ENCODE measurements at regions not wholly inside any gene's neighbourhood (a gene's known extent, or its start where the extent isn't known, plus 50 kb on each side); places are given as distances from the start of the nearest gene placed in this dataset.

DNA sequence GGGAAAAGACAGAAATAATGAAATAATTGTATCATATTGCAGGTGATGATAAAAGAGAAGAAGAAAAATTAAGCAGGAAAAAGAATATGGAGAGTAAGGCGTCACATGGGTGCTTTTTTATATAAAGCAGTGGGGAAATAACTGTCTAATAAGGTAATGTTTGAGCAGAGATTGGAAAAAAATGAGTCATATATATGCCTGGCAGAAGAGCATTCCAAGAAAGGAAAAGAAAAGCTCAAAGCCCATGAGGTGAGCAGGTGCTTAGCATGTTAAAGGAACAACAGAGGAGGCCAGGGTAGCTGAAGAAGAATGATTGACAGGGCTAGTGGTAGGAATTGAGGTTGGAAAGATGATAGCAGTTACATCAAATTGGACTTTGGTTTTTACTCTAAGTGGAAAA, 739.5 kb downstream of the SORCS1 start:
- TF ChIP-seq, protein P1, sequence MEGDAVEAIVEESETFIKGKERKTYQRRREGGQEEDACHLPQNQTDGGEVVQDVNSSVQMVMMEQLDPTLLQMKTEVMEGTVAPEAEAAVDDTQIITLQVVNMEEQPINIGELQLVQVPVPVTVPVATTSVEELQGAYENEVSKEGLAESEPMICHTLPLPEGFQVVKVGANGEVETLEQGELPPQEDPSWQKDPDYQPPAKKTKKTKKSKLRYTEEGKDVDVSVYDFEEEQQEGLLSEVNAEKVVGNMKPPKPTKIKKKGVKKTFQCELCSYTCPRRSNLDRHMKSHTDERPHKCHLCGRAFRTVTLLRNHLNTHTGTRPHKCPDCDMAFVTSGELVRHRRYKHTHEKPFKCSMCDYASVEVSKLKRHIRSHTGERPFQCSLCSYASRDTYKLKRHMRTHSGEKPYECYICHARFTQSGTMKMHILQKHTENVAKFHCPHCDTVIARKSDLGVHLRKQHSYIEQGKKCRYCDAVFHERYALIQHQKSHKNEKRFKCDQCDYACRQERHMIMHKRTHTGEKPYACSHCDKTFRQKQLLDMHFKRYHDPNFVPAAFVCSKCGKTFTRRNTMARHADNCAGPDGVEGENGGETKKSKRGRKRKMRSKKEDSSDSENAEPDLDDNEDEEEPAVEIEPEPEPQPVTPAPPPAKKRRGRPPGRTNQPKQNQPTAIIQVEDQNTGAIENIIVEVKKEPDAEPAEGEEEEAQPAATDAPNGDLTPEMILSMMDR (IDR thresholded peaks at IDR 0.05; ENCODE audit: borderline replicate concordance, insufficient read depth, low read depth, low read length), result no peak
- H3K4me3 ChIP-seq (ENCODE audit: low read depth, low read length), result no peak overlapping the region

DNA sequence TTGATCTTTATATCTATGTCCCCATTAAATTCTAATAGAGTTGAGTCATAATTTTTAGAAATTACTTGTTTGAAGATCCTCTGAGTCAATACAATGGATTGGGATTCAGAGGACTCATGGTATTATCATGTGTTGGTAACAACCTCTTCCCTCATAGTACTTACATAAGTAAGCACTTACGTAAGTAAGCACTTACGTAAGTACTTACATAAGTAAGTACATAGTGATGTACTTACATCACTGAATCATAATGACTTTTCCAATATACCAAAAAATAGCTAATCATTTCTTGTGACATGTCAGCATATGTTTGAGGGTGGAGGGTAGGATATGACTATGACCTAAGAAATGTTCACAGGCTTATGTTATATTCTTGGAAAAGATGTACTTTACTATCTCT, 740.5 kb downstream of the SORCS1 start:
- no peak overlapping the region for H3K4me3 ChIP-seq (ENCODE audit: low read depth, low read length)
- TF ChIP-seq, protein P1 (IDR thresholded peaks at IDR 0.05; ENCODE audit: borderline replicate concordance, insufficient read depth, low read depth, low read length), result no peak

DNA sequence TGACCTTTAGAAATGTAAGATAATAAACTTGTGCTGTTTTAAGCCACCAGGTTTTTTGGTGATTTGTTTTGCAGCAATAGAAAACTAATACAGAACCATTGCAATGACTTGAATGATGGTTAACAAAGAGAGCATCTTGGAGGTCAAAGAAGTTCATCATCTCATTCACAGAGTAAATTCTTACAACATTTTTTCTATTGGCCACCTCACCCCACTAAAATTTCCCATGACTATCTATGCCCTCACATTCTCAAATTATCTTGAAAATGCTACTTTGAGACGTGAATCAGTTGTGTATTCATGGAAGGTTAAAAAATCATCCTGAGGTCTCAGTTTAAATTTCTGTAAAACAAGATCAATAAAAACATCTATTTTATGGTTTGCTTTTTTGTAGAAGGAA, 754.2 kb downstream of the SORCS1 start:
- H3K4me3 ChIP-seq (ENCODE audit: low read depth, low read length), result no peak overlapping the region
- TF ChIP-seq, protein P1 (IDR thresholded peaks at IDR 0.05; ENCODE audit: borderline replicate concordance, insufficient read depth, low read depth, low read length), result no peak

DNA sequence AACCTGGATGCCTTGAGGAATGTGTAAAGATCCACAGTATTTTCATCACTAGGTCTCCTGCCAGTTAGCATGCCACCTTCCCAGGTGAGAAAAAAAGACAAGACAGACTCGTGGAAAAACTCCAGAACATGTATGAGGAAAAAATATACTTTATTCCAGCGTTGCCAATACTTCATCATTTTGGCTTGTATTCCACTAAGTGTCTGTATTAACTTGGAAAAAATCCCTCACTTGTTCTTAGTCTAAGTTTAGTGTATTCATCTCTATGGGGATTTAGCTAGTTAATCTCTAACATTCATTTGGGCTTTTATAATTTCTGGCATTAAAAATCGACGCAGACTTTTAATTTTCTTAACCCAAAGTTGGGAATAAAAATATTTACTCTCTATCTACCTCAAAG, 759.4 kb downstream of the SORCS1 start:
- TF ChIP-seq, protein P1 (IDR thresholded peaks at IDR 0.05; ENCODE audit: borderline replicate concordance, insufficient read depth, low read depth, low read length), result no peak
- no peak overlapping the region for H3K4me3 ChIP-seq (ENCODE audit: low read depth, low read length)

DNA sequence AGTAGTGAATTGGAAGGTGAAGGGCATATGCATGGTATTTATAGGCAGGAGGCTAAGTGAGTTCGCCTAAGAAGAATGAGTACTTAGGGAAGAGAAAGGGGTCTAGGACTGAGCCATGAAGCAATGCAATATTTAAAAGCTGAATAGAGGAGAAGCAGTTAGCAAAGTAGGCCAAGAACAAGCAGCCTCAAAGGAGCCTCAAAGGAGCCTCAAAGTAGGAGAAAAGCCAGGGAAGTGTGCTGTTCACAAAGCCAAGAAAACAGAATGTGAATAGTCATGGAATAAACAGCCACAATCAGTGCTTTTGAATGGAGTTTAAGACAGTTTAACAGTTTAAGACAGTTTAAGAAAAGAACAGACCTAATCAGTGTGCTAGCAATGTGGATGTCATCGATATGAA, 762.0 kb downstream of the SORCS1 start:
- TF ChIP-seq, protein P1 (IDR thresholded peaks at IDR 0.05; ENCODE audit: borderline replicate concordance, insufficient read depth, low read depth, low read length), result no peak

DNA sequence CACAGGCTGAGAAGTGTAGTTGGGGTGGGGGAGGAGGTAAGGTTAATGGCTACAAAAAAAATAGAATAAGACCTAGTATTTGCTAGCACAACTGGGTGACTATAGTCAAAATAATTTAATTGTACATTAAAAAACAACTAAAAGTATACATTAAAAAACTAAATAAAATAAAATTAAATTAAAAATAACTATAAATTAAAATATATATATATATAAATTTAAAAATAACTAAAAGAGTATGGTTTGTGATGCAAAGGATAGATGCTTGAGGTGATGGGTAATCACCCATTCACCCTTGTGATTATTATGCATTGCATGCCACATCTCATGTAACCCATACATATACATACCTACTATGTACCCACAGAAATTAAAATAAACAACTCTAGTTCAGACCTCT, 762.5 kb downstream of the SORCS1 start:
- TF ChIP-seq, protein P1 (IDR thresholded peaks at IDR 0.05; ENCODE audit: borderline replicate concordance, insufficient read depth, low read depth, low read length), result no peak
- no peak overlapping the region for H3K4me3 ChIP-seq (ENCODE audit: low read depth, low read length)

More for the DNA sequence above, 762.0 kb downstream of the SORCS1 start:
- H3K4me3 ChIP-seq (ENCODE audit: low read depth, low read length), result no peak overlapping the region

DNA sequence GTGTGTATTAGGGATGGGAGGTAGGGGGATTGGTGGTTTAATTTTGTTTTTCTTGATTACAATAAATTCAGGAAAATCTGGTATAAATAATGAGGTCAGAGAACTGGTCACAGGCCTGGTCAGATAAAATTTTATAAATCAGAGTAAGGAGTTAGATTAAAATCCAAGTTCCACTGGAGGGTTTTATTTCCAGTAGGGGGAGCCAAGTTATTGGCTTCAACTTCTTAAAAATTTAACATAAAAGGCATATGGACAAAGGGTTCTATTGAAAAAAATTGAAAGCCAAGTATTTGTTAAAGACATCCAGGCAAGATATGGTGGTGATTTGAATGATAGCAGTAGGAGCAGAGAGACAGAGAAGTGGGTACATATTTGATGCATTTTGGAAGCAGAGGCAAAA, 763.3 kb downstream of the SORCS1 start:
- TF ChIP-seq, protein P1 (IDR thresholded peaks at IDR 0.05; ENCODE audit: borderline replicate concordance, insufficient read depth, low read depth, low read length), result no peak
- no peak overlapping the region for H3K4me3 ChIP-seq (ENCODE audit: low read depth, low read length)

Data from GM12875 (cell line).